HG03354 (cell line): ENCODE measurements at regions not wholly inside any gene's neighbourhood (a gene's known extent, or its start where the extent isn't known, plus 50 kb on each side); places are given as distances from the start of the nearest gene placed in this dataset.

Experiments
- ATAC-seq: cut with Tn5 transposase; IDR thresholded peaks from one replicate; pipeline ENCODE4 v1.9.1; 2021; ENCODE audit warnings: mild to moderate bottlenecking; ENCODE audit not compliant: unreplicated experiment, poor library complexity, severe bottlenecking

DNA sequence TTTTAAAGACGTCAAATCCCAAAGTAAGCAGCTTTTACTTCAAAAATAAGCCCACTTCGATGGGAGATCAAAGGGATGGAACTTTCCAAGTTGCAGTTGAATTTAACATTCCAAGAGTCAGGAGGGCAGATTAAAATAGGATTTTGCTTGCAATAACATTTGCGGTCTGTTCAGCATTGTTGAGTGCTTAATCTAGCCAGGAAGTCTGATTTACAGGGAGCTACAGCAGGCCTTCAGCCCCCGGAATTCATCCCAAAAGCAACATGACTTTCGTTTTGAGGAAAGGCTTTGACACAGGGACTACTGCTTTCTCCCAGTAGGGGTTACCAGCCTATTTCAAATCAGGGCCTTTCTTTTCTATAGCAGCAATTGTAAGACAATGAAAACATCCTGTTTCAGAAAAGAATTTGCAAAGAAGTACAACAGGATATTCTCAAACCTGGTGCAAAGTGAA lies 279.6 kb upstream of the PITRM1 start:
- ATAC-seq: no peak

DNA sequence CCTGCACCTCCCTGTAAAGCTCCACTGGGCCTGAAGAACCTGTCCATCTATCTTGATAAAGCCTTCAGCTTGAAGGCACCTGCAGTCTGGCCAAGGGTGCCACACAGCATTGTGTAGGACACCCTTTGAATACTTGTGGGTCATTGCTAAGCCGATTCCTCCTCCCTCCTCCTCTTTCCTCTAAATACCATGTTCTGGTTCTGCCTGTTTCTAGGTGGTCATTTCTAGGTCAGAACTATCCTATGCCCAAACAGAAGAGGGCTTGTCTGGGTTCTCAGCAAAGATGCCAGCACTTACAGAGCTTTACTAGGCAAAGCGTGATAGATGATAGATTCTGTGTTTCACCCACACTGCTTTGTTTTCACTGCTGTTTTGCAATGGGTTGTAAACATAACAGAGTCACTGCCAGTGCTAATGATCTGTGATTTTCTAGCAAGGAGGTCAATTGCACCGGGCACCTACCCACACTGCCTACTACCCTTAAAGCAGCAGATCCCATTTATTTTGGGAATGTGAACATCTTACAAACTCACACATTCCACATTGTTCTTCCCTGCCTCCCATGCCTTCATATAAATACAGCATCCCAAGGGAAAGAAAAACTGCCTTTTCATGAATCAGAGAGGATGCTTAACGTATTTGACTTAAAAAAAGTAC lies 279.1 kb upstream of the PITRM1 start:
- no peak for ATAC-seq

DNA sequence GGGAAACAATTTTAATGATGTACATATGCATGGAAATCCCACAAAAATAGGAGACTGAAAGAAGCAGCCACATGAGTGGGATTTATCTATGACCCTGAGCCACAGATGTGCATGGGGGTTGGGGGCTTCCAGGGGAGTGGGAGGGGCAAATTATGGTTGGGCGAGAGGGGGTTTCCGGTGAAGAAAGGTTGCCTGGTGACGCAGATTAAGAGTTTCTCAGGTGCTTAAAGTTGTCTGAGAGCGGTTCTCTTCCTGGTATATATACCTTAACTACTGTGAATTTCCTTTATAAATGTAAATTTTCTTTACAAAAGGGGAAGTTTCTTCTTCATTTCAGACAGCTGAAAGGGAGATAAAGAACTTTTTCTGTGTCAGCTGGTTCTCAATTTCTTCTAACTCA lies 273.6 kb upstream of the PITRM1 start:
- ATAC-seq: no peak

DNA sequence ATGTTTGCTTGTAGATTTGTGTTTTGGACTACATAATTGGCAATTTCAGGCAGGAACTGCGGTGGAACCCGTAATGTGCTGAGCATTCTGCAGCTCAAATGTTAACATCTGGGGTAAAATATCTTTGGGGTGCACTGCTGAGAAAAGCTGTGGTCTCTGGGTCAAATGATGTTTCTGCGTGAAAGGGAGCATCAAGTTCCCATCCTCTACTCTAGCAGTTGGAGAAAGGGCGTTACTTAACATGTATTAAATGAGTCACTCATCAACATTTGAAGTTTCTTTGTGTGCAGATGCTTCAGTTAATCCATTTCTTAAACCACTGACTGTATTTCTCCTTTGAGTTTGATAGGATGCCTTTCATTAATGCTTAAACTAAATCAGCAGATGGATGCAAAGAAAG lies 273.1 kb upstream of the PITRM1 start:
- no peak for ATAC-seq

DNA sequence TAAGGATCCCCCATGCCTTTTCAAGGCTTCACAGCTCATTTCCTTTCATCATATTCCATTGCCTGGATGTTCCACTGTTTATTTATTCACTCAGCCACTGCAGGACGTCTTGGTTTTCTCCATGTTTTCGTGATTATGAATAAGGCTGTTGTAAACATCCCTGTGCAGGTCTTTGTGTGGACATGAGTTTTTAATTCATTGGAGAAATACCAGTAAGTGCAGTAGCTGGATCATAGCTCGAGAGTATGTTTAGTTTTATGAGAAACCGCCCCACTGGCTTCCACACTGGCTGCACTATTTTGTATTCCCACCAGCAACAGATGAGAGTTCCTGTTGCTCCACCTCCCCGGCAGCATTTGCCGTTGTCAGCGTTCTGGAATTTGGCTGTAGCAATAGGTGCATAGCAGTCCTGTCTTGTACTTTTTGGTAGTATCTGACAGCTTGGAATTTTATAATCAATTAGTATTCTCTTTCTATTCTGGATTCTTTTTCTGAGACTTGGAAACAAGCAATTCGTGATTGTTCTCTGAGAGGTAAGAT lies 269.9 kb upstream of the PITRM1 start:
- ATAC-seq: no peak

DNA sequence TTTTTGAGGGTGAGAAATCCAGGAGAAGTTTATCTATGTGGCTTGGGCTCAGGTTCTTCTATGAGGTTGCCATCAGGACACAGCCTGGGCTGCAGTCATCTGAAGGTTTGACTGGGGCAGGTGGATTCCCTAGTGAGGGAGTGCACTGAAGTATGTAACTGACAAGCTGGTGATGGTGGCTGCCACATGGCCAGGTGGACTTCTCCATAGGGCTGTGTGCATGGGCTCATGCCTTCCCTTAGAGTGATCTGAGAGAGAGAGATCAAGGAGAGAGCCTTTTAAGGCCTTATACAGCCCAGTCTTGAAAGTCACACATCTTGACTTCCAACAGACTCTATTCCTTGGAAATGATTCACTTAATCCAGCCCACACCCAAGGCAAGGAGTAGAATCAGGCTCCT lies 266.6 kb upstream of the PITRM1 start:
- no peak for ATAC-seq

DNA sequence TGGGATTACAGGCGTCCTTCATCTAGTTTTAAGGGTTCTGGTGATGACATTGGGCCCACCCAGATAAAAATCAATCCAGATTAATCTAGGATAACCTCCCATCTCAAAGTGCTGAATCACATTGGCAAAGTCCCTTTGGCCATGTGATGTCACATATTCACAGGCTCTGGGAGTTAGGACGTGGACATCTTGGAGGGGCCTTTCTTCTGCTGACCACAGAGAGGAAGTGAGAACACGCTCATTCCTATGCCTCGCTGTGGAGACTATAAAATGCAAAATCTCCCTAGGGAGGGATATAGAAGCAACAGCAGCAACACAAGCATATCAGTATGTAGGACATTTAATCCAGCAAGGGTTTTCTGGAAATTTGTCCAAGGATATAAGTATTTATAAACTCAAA lies 266.0 kb upstream of the PITRM1 start:
- no peak for ATAC-seq

DNA sequence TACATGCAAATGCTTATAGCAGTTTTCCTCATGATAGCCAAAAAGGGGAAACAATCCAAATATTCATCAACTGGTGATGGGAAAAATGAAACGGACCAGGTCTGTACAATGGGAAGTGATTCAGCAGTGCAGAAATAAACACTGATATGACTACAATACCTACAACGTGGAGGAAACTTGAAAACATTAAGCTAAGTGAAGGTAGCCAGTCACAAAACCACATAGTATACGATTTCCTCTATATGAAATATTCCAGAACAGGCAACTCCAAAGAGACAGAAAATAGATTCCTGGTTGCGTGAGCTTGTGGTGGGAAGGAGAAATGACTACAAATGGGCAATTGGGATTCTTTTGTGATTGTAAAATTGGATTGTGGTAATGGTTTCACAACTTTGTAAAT lies 263.1 kb upstream of the PITRM1 start:
- ATAC-seq: no peak

DNA sequence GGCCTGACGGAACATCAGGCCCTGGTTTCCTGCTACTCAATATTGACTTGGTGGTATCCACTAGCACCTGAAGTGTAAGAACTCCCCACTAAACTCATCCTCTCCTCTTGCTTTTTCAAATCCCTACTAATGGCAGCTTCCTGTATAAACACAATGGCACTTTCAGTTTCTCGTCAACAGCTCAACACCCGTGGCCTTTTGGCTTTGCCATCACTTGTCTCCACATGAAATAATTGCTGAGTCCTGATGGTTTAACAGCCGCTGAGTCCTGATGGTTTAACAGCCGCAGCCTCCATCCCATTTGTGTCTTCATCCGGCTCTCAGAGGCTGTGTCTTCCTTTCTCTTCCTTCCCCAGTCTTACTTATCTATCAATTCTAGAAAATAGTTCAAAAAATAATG lies 261.4 kb upstream of the PITRM1 start:
- no peak for ATAC-seq

DNA sequence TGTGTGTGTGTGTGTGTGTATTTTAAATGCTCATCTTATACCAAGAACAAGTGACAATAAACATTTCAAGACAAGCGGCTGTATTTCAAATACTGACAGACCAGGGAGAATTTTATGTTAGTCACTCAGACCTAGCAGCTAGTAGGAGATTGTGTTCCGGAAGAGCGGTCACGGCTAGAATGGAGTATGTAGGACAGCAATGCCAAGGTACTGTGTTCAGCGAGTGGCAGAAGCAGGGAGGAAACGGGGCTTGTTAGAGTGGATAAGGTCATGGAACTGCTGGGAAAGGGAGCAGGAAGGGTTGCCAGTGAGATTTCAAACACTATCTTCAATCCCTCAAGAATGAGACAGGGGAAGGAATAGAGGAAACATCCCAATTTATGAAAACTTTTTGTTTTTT lies 260.5 kb upstream of the PITRM1 start:
- no peak for ATAC-seq

DNA sequence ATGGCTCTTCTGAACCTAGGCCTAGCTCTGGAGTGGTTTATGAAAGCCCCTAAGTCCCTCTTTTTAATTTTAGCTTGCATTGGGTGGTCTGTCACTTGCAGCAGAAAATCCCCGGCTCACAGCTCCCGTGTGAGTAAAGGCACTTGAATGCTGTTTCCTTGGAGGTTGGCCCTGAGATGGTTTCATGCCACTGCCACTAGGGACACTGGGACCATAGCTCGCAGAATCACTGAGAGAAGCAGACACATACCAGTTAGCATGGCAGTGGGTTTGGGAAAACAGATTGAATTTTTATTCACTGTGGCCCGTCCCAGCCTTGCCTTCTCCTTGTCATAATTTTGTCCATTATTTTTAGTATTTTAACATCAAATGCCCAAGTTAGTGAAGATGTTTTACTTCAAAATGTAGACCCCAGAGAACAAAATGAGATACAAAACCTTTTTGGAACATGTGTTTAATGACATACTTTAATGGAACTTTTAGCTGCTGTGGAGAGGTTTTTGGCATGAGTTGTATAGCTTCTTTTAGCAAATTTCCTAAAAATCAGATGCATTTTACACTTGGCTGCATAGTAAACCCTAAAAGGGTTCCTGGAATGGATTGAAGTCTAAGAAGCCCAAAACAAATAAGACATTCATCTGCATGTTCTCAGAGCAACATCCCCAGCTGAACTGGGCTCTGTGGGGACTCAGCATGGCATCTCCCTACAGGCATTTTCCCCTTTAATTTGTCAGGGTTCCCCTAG lies 259.7 kb upstream of the PITRM1 start:
- ATAC-seq: no peak

DNA sequence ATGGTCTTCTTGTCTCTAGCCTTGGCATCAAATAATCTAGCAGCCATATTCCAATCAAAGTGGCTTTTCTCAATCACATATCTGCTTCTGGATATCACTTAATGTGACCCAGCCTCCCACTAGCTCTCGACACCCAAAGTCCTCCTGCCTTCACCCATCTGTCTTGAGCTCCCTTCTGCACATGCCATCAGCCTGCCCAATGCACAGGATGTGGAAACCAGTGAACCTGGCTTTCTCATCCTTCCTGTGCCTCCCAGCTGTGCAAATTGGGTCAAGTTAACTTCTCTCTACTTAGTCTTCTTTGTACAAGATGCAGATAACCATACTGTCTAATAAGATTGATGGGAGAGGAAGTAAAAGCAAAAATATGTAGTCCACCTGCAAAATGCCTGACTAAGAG lies 257.9 kb upstream of the PITRM1 start:
- ATAC-seq: no peak

DNA sequence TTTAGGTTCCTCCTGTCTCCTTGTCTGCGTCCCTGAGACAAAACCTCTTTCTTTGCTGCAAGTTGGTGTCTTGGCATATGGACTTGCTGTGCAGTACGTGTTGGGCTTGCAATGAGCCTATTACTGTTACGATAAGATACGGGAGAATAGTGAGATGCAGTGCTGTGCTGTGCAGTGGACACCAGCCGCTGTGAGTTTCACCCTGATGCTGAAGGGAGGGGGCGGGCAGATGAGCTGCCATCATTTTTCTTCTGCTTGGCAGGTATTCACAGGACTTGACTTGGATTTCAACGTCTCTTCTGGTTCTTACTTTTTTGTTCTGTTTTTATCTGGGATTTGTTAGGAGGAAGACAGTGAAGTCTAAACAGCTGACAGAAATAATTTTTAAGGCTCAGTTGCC lies 257.1 kb upstream of the PITRM1 start:
- no peak for ATAC-seq

DNA sequence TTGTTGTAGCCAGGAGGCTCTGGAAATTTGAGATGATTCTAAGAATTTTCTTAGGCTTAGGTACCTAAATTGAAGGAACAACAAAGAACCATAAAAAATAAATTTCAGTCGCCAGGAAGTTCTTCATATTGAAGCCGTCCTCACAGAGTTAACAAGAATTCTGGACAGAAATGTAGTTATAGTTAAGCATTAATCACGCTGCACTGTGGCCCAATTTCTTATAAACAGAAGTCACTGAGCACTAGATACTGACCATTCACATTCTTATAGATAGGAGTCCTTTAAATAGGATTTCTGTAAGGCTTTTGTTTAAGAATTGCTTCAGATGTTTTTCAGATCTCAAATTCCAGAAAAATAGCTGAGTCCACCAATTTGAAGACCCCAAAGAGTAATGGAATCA lies 256.2 kb upstream of the PITRM1 start:
- no peak for ATAC-seq

DNA sequence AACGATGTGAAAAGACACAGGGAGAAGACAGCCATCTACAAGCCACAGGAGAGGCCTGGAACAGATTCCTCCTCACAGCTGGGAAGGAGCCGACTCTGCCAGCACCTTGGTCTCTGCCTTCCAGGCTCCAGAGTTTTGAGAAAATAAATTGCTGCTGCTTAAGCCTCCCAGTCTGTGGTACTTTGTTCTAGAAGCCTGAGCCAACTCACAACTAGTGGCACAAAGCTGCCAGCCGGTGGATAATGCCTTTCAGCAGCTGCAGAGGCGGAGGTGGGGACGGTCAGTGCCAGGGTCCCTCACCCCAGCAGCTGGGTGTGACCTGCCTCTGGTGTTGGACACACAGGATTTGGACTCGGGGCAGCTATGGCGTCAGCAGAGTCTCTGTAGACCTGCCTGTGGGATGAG lies 255.4 kb upstream of the PITRM1 start:
- no peak for ATAC-seq

DNA sequence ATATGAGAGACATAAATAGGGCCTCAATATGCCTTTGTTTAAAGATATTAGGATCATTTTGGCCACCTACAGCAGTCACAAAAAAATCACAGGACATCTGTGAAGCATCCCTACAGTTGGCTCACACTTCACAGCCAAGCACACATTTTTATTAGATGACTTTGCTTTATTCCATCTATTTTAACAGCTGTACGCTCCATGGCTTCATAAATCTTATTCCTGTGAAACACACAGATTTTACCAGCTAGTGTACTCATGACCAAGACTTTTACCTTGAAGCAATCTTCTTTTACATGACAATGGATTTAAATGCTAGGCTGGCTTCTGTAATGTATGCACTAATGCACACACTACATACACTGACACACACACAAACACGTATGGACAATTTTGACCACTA lies 254.8 kb upstream of the PITRM1 start:
- ATAC-seq: no peak

DNA sequence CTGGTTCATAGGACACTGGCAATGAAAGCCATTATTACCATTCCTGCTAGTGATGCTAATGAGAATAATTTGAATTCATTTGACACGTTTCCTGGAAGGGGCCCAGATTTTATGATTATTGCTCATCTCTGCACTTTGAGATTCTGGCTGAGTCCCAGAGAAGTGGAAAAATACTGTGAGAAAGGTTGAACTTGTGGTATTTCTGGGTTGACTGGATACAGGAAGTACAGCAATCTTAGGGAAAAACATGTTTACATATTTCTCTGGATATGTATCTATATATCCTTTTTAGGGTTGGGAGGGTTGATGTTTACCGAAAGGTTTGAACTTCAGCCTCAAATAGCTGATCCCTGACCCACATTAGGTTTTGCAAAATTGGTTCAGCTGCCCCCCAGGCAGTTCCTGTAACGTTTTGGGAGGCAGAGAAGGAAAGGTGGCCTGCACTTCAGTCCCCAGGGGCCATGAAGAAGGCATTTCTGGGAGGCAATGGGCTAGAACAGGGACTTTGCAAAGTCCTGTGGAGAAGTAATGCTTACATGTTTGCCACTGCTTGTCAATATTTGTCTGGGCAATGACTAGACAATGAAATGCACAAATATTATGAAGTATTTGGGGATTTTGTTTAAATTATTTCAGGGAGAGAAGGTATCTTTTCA lies 253.7 kb upstream of the PITRM1 start:
- ATAC-seq: no peak

DNA sequence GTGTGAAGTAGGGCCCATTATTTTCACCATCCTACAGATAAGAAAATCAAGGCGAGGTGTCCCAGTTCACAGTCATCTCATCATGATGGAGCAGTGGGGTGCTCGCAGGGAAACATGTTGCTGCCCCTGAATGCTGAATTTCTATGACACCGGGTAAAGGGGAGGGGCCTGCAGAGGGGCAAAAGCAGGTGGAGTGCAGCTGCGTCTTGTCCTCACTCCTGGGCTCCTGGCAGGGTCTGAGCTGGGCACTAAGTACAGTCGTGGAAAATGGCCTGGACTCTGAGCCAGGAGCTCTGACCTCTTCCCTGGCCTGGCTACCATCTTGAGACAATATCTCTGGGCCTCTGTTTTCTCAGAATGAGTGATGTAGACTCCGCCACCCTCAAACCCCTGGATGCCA lies 253.1 kb upstream of the PITRM1 start:
- ATAC-seq: no peak

DNA sequence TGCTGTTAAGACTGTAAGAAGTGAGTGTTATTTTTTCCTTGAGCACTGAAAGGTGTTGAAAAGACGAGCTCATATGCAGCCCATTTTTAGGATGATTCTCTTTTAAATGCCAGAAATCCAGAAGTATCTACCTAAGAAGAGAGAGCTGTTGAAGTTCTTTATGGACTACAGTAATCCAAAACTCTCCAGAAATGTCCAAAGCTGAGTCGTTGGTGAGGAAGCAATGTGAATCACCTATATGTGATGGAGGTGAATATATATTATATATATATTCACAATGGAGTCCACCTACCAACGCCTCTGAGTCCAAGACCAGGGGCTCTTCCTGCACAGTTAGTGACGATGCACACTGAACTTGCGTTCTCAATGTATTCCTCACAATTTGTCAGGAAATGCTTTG lies 252.7 kb upstream of the PITRM1 start:
- ATAC-seq: no peak

DNA sequence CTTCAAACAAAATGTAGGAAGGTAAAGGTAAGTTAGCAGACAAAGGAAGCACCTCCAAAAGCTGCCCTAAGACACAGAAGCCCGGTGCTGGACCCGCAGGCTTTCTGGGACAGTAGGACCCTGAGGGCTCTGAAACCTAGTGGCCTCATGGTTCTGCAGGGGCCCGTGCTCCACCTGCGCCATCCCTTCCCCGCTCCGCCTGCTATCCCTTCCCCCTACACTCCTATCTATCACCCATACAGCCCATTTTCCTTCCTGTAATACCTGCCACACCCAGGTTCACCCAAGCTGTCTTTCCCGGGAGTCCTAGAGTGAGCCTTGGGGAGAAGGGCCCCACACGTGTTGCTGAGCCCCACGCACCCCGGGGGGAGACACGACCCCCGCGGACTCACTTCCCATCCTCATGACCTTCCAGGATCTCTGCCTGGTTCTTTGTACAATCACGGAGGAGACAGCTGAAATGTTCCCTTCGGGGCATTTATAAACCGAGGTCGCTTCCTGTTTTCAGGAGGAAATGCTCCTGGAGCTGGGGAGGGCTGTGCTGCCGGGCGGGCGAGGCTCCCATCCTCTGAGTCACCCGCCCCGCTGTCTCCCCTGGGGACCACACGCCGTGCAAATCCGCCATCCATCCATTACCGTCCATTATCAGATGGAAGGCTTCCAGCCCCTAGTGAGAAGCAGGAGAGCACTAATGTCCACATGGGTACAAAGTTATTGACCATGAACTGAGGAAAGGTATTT lies 251.7 kb upstream of the PITRM1 start:
- no peak for ATAC-seq
